NCI-H1436 treated with DMSO at 0.1 percent for 48 hours (cell line): ENCODE measurements at regions not wholly inside any gene's neighbourhood (a gene's known extent, or its start where the extent isn't known, plus 50 kb on each side); places are given as distances from the start of the nearest gene placed in this dataset.
"Not testable (repeated sequence)": the region's sequence is repeated elsewhere in the genome, so short reads cannot be mapped to it uniquely, and the experiment has no call there.

ENCODE experiments used
- DNase-seq: peaks from one replicate; lab custom pipeline; 2025; lab: John Stamatoyannopoulos, UW

DNA sequence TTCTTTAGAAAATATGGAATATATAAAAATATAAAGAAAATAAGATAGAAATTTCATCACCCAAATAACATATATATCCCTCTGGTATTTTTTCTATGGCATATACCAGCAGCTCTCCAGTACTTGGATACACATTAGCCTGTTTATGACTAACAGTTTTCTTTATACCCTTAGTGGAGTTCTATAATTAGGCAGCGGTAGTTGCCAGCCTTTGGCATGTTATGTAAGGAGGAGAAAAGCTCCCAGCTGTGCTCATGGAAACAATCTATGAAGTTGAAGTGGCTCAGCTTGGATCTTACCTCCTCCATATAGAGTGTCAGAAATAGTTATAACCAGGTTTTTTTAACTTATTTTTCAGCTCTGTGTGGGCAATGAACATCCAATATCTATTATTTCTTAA lies 1636.8 kb downstream of the AMY1C start:
- DNase-seq, result no peak

DNA sequence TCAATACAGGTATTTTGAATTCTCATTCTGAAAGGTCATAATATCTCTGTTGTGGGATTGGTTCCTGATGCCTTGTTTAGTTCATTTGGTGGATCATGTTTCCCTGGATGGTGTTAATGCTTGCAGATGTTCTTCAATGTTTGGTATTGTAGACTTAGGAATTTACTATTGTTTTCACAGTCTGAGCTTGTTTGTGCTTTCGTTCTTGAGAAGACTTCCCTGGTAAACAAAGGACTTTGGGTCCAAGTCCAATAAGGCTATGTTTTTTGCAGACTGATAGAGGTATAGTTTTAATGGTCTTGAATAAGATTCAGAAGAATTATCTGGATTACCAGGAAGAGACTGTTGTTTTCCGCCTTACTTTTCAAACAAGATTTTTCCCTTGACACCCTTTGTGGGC lies 1646.3 kb downstream of the AMY1C start:
- no peak for DNase-seq

GRCh38 chr1:105398909-105399308 lies 1649.2 kb downstream of the AMY1C start:
- DNase-seq, result no peak

DNA sequence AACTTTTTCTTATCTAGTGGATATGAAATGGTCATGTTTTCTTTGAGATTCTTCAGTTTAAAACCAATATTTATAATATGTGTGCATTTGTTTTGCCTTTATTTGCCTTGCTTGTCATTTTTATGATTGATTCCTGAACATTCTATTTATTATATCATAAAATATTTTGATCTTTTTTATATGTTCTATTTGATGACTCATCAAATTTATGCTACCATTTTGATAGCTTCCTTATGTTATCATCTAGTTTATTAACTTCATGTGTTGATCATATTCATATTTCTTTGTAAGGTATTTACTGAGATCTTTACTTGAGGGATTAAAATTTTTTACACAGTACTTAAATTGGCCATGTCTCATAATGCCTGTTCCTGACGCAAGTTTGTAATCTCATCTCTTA lies 1650.0 kb downstream of the AMY1C start:
- DNase-seq, result no peak

GRCh38 chr1:105416261-105416660 lies 1640.2 kb upstream of the PRMT6 start:
- no peak for DNase-seq

GRCh38 chr1:105419030-105419429 lies 1637.4 kb upstream of the PRMT6 start:
- DNase-seq, result peak; percentile 57

DNA sequence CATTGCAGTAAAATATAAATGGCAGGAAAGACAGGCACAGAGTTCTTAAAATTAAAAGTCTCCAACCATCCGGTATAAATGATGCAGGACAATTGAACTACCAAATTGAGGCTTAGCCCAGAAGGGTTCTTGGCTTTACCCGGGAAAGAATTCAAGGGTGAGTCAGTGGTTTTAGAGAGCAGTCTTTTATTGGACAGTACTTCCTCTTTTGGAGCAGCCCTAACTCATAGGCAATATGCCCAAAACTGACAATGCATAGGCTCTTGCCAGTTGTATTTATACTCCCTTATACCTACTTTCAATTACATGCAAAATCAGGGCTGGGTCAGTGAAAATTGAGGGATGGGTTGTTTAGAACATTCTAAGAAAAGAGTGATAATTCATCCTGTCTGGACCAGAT lies 1628.9 kb upstream of the PRMT6 start:
- DNase-seq, result no peak

DNA sequence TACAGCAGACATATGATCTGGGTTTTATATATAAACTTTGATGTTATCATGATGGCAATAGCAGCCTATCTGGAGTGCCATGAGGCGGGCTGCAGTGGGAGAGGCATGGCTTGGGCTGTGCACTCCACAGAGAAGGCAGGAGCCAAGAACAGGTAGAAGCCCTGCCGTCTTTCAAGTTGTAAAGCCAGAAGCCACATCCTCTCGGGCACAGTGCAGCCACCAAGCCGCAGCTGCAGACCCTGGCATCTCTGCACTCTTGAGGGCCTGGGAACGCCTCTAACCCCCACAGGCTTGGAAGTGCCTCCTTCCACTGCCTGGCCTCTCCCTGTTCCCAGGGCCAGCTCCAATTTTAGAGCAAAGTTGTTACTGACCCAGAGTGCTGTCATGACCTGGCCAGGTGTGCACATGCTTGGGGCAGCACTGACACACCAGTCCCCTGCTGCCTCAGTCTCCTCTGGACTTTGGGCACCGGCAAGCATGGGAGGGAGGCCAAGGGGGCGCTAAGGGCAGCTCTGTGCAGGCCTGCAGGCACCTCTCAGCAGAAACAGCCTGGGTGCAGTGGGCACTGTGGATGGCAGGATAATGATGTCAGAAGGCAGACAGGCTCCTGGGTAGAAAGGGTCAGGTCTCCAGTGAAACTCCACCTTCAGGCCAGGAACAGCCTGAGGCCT lies 1619.8 kb upstream of the PRMT6 start:
- no peak for DNase-seq

- DNase-seq, result no peak
These were observed 1618.6 kb upstream of the PRMT6 start for GRCh38 chr1:105437847-105438246.

- DNase-seq, result no peak
These were observed 1613.6 kb upstream of the PRMT6 start for GRCh38 chr1:105442901-105443300.

GRCh38 chr1:105459759-105460158 lies 1596.7 kb upstream of the PRMT6 start:
- DNase-seq, result no peak

GRCh38 chr1:105462308-105462707 lies 1594.2 kb upstream of the PRMT6 start:
- no peak for DNase-seq

- DNase-seq, result no peak
These were observed 1588.9 kb upstream of the PRMT6 start for GRCh38 chr1:105467549-105467948.

GRCh38 chr1:105470541-105470940 lies 1585.9 kb upstream of the PRMT6 start:
- DNase-seq, result not testable (repeated sequence)

DNA sequence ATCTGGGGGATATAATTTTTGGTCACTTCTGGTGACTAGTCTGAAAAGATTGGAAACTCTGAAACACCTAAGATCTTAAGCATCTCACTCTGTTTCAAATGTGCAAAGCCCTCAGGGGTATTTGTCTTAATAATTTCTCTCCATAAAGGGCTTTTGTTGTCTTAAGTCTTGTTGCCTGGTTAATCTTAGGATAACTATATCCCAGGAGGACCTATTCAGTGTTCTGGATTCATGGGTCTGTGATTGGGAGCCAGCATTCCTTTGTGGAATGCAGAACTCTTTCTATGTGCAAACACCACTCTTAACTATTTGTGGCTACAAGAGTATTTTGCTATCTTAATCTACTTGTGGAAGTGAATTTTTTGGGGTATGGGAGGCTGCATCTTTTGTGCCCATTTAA lies 1573.0 kb upstream of the PRMT6 start:
- no peak for DNase-seq

- no peak for DNase-seq
These were observed 1571.3 kb upstream of the PRMT6 start for GRCh38 chr1:105485207-105485606.

DNA sequence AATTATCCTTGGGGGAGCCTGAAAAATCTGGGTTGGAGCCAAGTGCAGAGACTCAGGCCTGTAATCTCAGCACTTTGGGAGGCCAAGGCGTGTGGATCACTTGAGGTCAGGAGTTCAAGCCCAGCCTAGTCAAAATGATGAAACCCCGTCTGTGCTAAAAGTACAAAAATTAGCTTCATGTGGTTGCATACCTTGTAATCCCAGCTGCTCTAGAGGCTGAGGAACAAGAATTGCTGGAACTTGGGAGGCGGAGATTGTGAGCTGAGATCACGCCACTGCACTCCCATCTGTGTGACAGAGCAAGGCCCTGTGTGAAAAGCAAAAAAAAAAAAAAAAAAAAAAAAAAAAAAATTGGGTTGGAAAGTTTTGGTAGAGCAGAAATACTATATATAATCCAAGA lies 1563.6 kb upstream of the PRMT6 start:
- no peak for DNase-seq

DNA sequence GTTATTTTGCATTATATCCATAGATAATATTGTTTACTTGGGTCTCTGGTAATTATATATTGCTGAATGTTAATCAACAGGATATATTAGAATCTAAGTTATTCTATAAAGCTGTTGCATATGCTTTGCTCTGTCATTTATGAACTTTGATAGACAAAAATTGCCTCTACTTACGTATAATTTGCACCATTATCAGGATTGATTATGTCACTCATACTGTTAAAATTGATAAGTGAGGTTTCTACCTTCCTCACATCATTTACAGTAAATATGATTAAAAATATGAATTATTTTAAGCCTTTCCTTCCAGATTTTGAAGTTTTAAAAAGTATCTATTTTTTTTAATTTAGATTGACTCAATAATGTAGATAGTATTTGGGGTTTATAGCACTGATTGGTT lies 1540.4 kb upstream of the PRMT6 start:
- no peak for DNase-seq

DNA sequence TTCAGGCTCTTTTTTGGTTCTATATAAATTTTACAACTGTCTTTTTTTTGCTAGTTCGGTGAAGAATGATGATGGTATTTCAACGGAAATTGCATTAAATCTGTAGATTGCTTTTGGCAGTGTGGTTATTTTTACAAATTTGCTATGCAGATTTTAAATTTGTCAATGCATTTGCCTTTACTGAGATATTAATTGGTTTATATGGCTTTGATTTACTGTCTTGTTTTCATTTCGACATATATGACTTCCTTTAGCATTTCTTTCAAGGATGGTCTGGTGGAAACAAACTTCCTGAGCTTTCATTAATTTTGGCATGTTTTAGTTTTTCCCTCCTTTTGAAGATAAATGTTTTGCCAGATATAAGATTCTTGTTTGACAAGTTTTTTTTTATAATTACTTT lies 1522.5 kb upstream of the PRMT6 start:
- DNase-seq, result no peak

- DNase-seq, result no peak
These were observed 1512.0 kb upstream of the PRMT6 start for GRCh38 chr1:105544475-105544874.

DNA sequence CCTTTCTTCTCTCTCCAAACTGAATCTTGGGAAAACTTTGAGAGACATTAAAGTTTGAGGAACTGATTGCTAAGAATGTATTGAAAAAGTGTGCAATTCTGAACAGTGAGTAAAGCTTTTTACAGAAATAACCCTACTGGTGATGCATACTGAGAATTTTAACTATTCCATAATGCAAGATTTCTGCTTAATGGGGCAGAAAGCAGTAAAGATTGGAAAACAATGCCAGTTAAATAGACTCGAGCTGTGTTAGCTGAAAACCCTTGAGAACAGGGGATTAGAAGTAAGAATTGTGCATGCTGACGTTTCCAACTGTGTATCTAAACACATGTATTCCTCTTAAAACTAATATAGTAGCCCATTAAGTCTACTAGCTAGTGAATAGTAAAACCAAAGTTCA lies 1500.2 kb upstream of the PRMT6 start:
- DNase-seq, result no peak

DNA sequence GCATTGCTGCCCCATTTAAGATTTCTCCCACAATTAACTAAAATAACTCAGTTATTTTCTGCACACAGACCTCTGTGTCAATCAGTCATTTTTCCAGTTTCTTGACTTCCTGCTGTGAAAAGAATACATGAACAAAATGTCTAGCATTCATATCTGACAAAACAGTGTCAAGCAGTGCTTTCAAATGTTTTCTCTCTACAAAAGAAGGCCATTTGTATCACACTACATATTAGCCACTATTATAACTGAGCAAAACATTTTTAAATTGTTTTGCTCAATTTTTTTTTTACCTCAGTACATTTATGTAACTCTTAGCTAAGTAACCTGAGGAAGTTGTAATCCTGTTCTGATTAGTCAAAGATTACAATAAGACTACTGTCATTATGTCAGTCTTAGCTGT lies 1498.5 kb upstream of the PRMT6 start:
- DNase-seq, result no peak

GRCh38 chr1:105565006-105565405 lies 1491.5 kb upstream of the PRMT6 start:
- no peak for DNase-seq

DNA sequence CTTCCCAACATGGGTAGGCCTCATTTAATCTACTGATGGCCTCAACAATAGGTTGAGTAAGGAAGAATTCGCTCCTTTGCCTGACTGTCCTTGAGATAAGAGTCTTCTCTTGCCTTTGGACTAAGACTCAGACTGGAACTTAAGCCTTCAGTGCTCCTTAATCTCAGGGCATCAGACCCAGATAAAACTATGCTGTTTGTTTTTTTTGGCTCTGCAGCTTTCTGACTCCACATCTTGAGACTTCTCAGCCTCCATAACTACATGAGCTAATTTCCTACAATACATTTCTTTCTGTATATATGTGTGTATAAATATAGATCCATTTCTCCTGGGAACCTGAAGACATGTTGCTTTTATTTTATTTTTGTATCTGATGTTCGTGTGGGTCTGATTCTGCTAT lies 1470.7 kb upstream of the PRMT6 start:
- DNase-seq, result no peak

- DNase-seq, result peak; percentile 35
These were observed 1464.8 kb upstream of the PRMT6 start for GRCh38 chr1:105591681-105592080.
